OCI-LY7 (cell line): ENCODE measurements at regions not wholly inside any gene's neighbourhood (a gene's known extent, or its start where the extent isn't known, plus 50 kb on each side); places are given as distances from the start of the nearest gene placed in this dataset.

Experiments used
- BruUV-seq: library from RNA; stranded (reverse); fragments of 400-500 nt; replicated peaks from 2 replicates; lab custom pipeline; 2021; lab: Mats Ljungman, UMichigan
- CTCF ChIA-PET: fragments of 300-600 bp; sonication (Branson Sonifier 250); formaldehyde crosslinking; loops from one replicate; lab custom pipeline; 2022; ENCODE audit warnings: antibody characterized with exemption; ENCODE audit not compliant: unreplicated experiment; lab: Charles Lee
- POLR2A ChIA-PET: fragments of 300-600 bp; sonication (Branson Sonifier 250); formaldehyde crosslinking; loops from one replicate; lab custom pipeline; 2022; ENCODE audit warnings: antibody characterized with exemption; lab: Charles Lee
- DNase-seq: peaks from one replicate; pipeline ENCODE4 v3.0.0-alpha.2; 2015; ENCODE audit warnings: low spot score
- H2AFZ ChIP-seq: fragments of 200-600 bp; sonication (generic), shearing (Covaris generic); 2 replicates; pipeline ENCODE4 v1.6.1; 2014; ENCODE audit warnings: mild to moderate bottlenecking, antibody characterized with exemption, low read length, moderate library complexity
- H3K27ac ChIP-seq: fragments of 200-600 bp; sonication (generic); 2 replicates; pipeline ENCODE4 v1.5.1; 2014; ENCODE audit warnings: mixed run types, low read depth, mild to moderate bottlenecking, moderate library complexity, low read length, inconsistent platforms; ENCODE audit not compliant: poor library complexity, severe bottlenecking
- H3K36me3 ChIP-seq: fragments of 200-600 bp; sonication (generic); 2 replicates; pipeline ENCODE4 v1.6.1; 2014; ENCODE audit warnings: mild to moderate bottlenecking, antibody characterized with exemption, low read length, moderate library complexity, mixed read lengths; ENCODE audit not compliant: insufficient read depth
- H3K4me1 ChIP-seq: fragments of 200-600 bp; sonication (generic); 2 replicates; pipeline ENCODE4 v1.5.1; 2014; ENCODE audit warnings: mild to moderate bottlenecking, low read length; ENCODE audit not compliant: insufficient read depth, poor library complexity, severe bottlenecking
- H3K4me2 ChIP-seq: fragments of 200-600 bp; sonication (generic); 2 replicates; pipeline ENCODE4 v1.6.1; 2014; ENCODE audit warnings: mild to moderate bottlenecking, low read length
- H3K4me3 ChIP-seq: fragments of 200-600 bp; sonication (generic); 2 replicates; pipeline ENCODE4 v1.5.1; 2014; ENCODE audit warnings: mild to moderate bottlenecking, low read depth, low read length; ENCODE audit not compliant: poor library complexity, severe bottlenecking
- H3K79me2 ChIP-seq: fragments of 200-600 bp; sonication (generic); 2 replicates; pipeline ENCODE4 v1.6.1; 2016; ENCODE audit warnings: low read depth, mild to moderate bottlenecking, low read length, moderate library complexity, mixed read lengths; ENCODE audit not compliant: insufficient read depth
- H3K9me2 ChIP-seq: fragments of 200-600 bp; sonication (generic); 2 replicates; pipeline ENCODE4 v1.6.1; 2016; ENCODE audit warnings: mild to moderate bottlenecking, low read length, mixed read lengths; ENCODE audit not compliant: insufficient read depth
- H3K9me3 ChIP-seq: fragments of 200-600 bp; sonication (generic); 2 replicates; pipeline ENCODE4 v1.6.1; 2014; ENCODE audit warnings: mild to moderate bottlenecking, mixed run types, low read length, mixed read lengths
- H4K20me1 ChIP-seq: fragments of 200-600 bp; sonication (generic); 2 replicates; pipeline ENCODE4 v1.6.1; 2014; ENCODE audit warnings: mild to moderate bottlenecking, antibody characterized with exemption, low read length, moderate library complexity, mixed read lengths; ENCODE audit not compliant: insufficient read depth
- CTCF ChIP-seq: fragments of 200-600 bp; sonication (generic); conservative IDR thresholded peaks from 2 replicates; pipeline ENCODE4 v1.5.1; 2014; ENCODE audit warnings: mild to moderate bottlenecking, antibody characterized with exemption, low read length, moderate library complexity, mixed read lengths
- EZH2phosphoT487 ChIP-seq: fragments of 200-600 bp; sonication (generic); IDR thresholded peaks from 2 replicates; pipeline ENCODE4 v1.6.1; 2018; ENCODE audit warnings: low read depth, borderline replicate concordance, mild to moderate bottlenecking, mixed run types, antibody characterized with exemption, low read length, moderate library complexity, mixed read lengths
- intact Hi-C: fragments of 100-400 bp; cut with micrococcal nuclease; formaldehyde crosslinking; loops from one replicate; pipeline ENCODE4 v1.10.0; 2022; ENCODE audit not compliant: unreplicated experiment

DNA sequence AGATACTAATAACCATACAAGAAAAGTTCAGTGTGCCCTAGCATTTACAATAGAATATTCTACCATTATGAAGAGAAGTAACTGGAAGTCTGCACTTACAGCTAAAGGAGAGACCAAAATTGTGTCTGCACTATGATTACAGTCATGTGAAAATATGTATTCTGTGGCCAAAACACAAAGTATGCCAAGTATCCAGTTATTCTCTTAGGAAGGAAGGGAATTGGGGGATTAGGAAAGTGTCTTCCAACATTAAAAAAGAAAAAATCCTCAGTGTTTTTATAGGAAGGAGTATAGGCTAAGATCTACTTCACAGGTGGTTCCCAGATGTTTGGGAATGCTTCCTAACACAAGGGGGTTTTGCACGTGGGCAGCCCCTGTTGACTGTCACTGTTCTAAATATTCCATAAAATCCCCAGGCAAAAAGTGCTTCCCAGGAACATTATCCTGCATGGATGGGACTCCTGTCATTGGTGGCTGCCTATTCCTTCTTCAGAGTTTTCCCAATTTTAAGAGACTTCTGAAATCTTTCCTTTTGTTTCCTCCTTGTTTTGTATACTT lies 180.2 kb upstream of the KLHL29 start:
- intact Hi-C loops, result no loop called here

DNA sequence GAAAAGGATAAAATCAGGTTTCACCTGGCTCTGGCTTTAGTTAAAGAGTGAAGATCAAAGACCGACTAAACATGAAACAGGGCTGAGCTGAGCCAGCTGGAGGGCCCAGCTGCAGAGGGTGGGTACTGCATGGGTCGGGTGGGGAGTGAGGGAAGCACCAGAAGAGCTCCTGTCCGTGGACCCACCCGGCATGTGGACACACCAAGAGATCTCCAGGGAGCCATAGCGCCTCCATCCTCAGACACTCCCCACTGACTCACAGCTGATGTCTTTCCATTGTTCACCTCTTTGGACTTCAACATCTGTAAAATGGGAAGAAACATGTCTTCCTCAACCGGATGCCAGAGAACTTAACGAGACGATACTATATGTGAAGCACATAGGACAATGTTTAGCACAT lies 178.3 kb upstream of the KLHL29 start:
- POLR2A ChIA-PET, result no interaction called here
- no peak for TF ChIP-seq EZH2phosphoT487
- no peak for TF ChIP-seq CTCF
- intact Hi-C loops, result no loop called here
- Histone ChIP-seq H4K20me1 (no peaks in the 10 kb centered on the region), H3K79me2 (no peaks in the 10 kb centered on the region), H3K9me2 (no peaks in the 10 kb centered on the region), H3K36me3 (no peaks in the 10 kb centered on the region), H3K9me3 (no peaks in the 10 kb centered on the region), H3K4me1 (no peaks in the 10 kb centered on the region), H2AFZ (no peak overlapping the region), H3K27ac (no peak overlapping the region), H3K4me3 (no peak overlapping the region), H3K4me2 (no peak overlapping the region)
- no peak for DNase-seq
- CTCF ChIA-PET, result no interaction called here
- BruUV-seq, result no TSS peak

More for the DNA sequence above, 180.2 kb upstream of the KLHL29 start:
- no peaks in the 10 kb centered on the region for H3K9me2 ChIP-seq
- H3K79me2 ChIP-seq, result no peaks in the 10 kb centered on the region
- TF ChIP-seq CTCF, result no peak
- TF ChIP-seq EZH2phosphoT487, result no peak
- no peaks in the 10 kb centered on the region for H3K9me3 ChIP-seq
- no peak overlapping the region for H3K4me3 ChIP-seq
- H4K20me1 ChIP-seq, result no peaks in the 10 kb centered on the region
- BruUV-seq, result no TSS peak
- no peak for DNase-seq
- ChIA-PET POLR2A (interaction anchor here (0.5 kb wide), 1 partner anchor 135 kb away, joined by 5 read pairs; no protein-coding TSS in a partner anchor), CTCF (interaction anchor here (1.1 kb wide), 1 partner anchor 8 kb away, joined by 3 read pairs; no protein-coding TSS in a partner anchor)
- no peaks in the 10 kb centered on the region for H3K36me3 ChIP-seq
- H3K4me1 ChIP-seq, result no peaks in the 10 kb centered on the region
- H3K27ac ChIP-seq, result no peak overlapping the region
- H2AFZ ChIP-seq, result no peak overlapping the region
- no peak overlapping the region for H3K4me2 ChIP-seq

GRCh38 chr2:23207871-23208270 lies 177.1 kb upstream of the KLHL29 start:
- no peaks in the 10 kb centered on the region for H4K20me1 ChIP-seq
- CTCF ChIA-PET, result no interaction called here
- intact Hi-C loops, result no loop called here
- no peak overlapping the region for H3K27ac ChIP-seq
- no peaks in the 10 kb centered on the region for H3K79me2 ChIP-seq
- no TSS peak for BruUV-seq
- POLR2A ChIA-PET, result no interaction called here
- H3K36me3 ChIP-seq, result no peaks in the 10 kb centered on the region
- H3K9me3 ChIP-seq, result no peaks in the 10 kb centered on the region
- H3K4me3 ChIP-seq, result no peak overlapping the region
- TF ChIP-seq CTCF, result no peak
- TF ChIP-seq EZH2phosphoT487, result no peak
- no peak overlapping the region for H3K4me2 ChIP-seq
- no peak for DNase-seq
- no peak overlapping the region for H2AFZ ChIP-seq
- H3K4me1 ChIP-seq, result no peaks in the 10 kb centered on the region
- no peaks in the 10 kb centered on the region for H3K9me2 ChIP-seq
